SK-N-MC (cell line): ENCODE measurements at regions not wholly inside any gene's neighbourhood (a gene's known extent, or its start where the extent isn't known, plus 50 kb on each side); places are given as distances from the start of the nearest gene placed in this dataset.
A peak's percentile ranks its signal among the peaks of the same experiment; 100 is the strongest.

Experiments used
- DNase-seq: peaks from one replicate; pipeline ENCODE4 v3.0.0-alpha.2; 2011; ENCODE audit warnings: low read depth, low spot score
- H3K27ac ChIP-seq: fragments of 200-600 bp; sonication (generic); 2 replicates; pipeline ENCODE4 v1.5.1; 2016; ENCODE audit warnings: mixed run types
- H3K36me3 ChIP-seq: fragments of 200-600 bp; sonication (generic); 2 replicates; pipeline ENCODE4 v1.6.1; 2017; ENCODE audit warnings: antibody characterized with exemption, low read length, mixed read lengths; ENCODE audit not compliant: insufficient read depth
- H3K4me3 ChIP-seq: fragments of 200-600 bp; sonication (generic); 2 replicates; pipeline ENCODE4 v1.5.1; 2016
- H3K9ac ChIP-seq: fragments of 200-600 bp; sonication (generic); 2 replicates; pipeline ENCODE4 v1.8.0; 2017; ENCODE audit warnings: mixed run types, mixed read lengths; ENCODE audit not compliant: insufficient read length
- H3K9me3 ChIP-seq: fragments of 200-600 bp; sonication (generic); 2 replicates; pipeline ENCODE4 v1.6.1; 2017; ENCODE audit warnings: low read depth, mild to moderate bottlenecking, antibody characterized with exemption, low read length, moderate library complexity, mixed read lengths
- EZH2 ChIP-seq: fragments of 200-600 bp; sonication (generic); IDR thresholded peaks from one replicate; pipeline ENCODE4 v1.6.1; 2017; ENCODE audit warnings: antibody characterized with exemption
- FOXP2 ChIP-seq: optimal IDR thresholded peaks from 2 replicates; pipeline ENCODE3; 2011; ENCODE audit warnings: mild to moderate bottlenecking, moderate library complexity; ENCODE audit not compliant: insufficient read depth; ENCODE audit errors: extremely low read length, control extremely low read depth
- POLR2AphosphoS5 ChIP-seq: IDR thresholded peaks from 2 replicates; pipeline ENCODE4 v1.6.1; 2012; ENCODE audit warnings: mild to moderate bottlenecking, low read depth, low read length, borderline replicate concordance

DNA sequence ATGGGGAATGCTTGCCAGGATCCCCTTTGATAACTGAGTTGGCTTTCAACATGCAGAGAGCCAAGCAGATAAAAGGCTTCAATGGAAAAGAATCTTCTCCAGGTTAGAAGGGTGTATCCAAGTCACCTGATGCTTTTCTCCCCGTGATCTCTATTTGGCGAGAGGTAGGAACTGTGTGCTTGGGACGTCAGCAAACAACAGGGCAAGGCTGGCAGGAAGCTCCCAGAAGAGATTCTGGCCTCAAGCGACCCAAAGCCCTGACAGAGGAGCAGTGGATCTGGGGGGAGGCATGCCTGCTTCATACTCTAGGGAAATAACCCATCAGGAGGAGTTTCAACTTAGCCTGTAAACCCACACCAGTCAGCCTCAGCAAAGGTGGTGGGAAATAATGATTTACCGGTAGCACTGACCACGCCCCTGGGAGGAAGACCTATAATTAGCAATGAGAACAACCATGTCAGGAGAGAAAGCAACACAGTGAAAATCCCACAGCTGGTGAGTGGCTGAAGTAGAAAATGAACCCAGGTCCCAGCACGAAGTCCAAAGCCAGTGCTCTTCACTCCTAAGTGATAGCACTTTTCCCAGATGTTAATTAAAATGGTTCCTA is 76.3 kb upstream of the SEC11C start:
- Histone ChIP-seq H3K36me3 (no peaks in the 10 kb centered on the region), H3K9ac (no peak overlapping the region), H3K9me3 (no peaks in the 10 kb centered on the region), H3K27ac (no peak overlapping the region), H3K4me3 (no peak overlapping the region)
- DNase-seq = no peak
- TF ChIP-seq POLR2AphosphoS5 (no peak), FOXP2 (no peak), EZH2 (no peak)

GRCh38 chr18:59063912-59064311 is 75.8 kb upstream of the SEC11C start:
- no peaks in the 10 kb centered on the region for H3K9me3 ChIP-seq
- H3K4me3 ChIP-seq = no peak overlapping the region
- no peak for DNase-seq
- H3K36me3 ChIP-seq = no peaks in the 10 kb centered on the region
- no peak overlapping the region for H3K27ac ChIP-seq
- no peak for TF ChIP-seq POLR2AphosphoS5
- no peak for TF ChIP-seq FOXP2
- TF ChIP-seq EZH2 = no peak
- H3K9ac ChIP-seq = no peak overlapping the region

DNA sequence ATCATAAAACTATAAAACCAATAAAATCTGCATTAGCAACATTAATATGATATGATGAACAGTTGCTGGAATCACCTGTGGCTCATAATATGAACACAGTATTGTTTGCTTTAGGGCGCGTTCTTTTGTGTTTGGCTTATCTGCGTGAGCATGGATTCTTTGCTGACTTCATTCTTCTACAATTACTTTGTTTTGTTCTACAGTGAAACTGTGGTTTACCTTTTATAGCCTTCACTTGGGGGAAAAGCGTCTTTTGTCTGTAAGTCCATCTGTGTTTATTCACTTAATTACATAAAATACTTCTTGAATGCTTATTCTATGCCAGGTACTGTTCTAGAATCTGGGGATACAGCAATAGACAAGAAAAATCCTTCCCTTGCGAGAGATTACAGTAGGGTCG is 74.0 kb upstream of the SEC11C start:
- no peaks in the 10 kb centered on the region for H3K36me3 ChIP-seq
- no peak for TF ChIP-seq POLR2AphosphoS5
- TF ChIP-seq FOXP2 = no peak
- TF ChIP-seq EZH2 = no peak
- no peak overlapping the region for H3K27ac ChIP-seq
- DNase-seq = no peak
- H3K4me3 ChIP-seq = no peak overlapping the region
- H3K9ac ChIP-seq = no peak overlapping the region
- H3K9me3 ChIP-seq = no peaks in the 10 kb centered on the region

- H3K4me3 ChIP-seq = no peak overlapping the region
- no peaks in the 10 kb centered on the region for H3K9me3 ChIP-seq
- DNase-seq = no peak
- H3K36me3 ChIP-seq = no peaks in the 10 kb centered on the region
- 0 out of 2 replicates have a peak overlapping the region, but pooled peaks have one; percentile 2 for H3K27ac ChIP-seq
- H3K9ac ChIP-seq = no peak overlapping the region
- TF ChIP-seq EZH2 (no peak), POLR2AphosphoS5 (no peak), FOXP2 (no peak)
Measured at GRCh38 chr18:59067873-59068272, 71.8 kb upstream of the SEC11C start.

GRCh38 chr18:59068276-59069071 is 71.2 kb upstream of the SEC11C start:
- H3K36me3 ChIP-seq = no peaks in the 10 kb centered on the region
- DNase-seq = no peak
- H3K9ac ChIP-seq = peak overlapping the region; percentile 32
- H3K9me3 ChIP-seq = no peaks in the 10 kb centered on the region
- no peak overlapping the region for H3K4me3 ChIP-seq
- TF ChIP-seq EZH2 (no peak), POLR2AphosphoS5 (no peak), FOXP2 (no peak)
- H3K27ac ChIP-seq = peak overlapping the region; percentile 53; the same call in 1 of the 2 replicates

- peak; percentile 69 for DNase-seq
- no peak for TF ChIP-seq FOXP2
- no peak for TF ChIP-seq POLR2AphosphoS5
- no peak for TF ChIP-seq EZH2
- H3K36me3 ChIP-seq = no peaks in the 10 kb centered on the region
- H3K9ac ChIP-seq = no peak overlapping the region
- no peak overlapping the region; the same call in 1 of the 2 replicates for H3K4me3 ChIP-seq
- H3K9me3 ChIP-seq = no peaks in the 10 kb centered on the region
- peak overlapping the region; percentile 85 for H3K27ac ChIP-seq
Measured at GRCh38 chr18:59070181-59070912, 69.3 kb upstream of the SEC11C start.

- no peak overlapping the region for H3K4me3 ChIP-seq
- no peaks in the 10 kb centered on the region for H3K36me3 ChIP-seq
- peak overlapping the region; percentile 74 for H3K27ac ChIP-seq
- no peak overlapping the region for H3K9ac ChIP-seq
- TF ChIP-seq FOXP2 = no peak
- no peak for TF ChIP-seq POLR2AphosphoS5
- no peak for TF ChIP-seq EZH2
- H3K9me3 ChIP-seq = no peaks in the 10 kb centered on the region
- no peak for DNase-seq
Measured at GRCh38 chr18:59072727-59073421, 66.8 kb upstream of the SEC11C start.
